GM23248 (cell line): ENCODE measurements at regions not wholly inside any gene's neighbourhood (a gene's known extent, or its start where the extent isn't known, plus 50 kb on each side); places are given as distances from the start of the nearest gene placed in this dataset.

Experiments
- EZH2 ChIP-seq: fragments of 200-600 bp; sonication (generic); IDR thresholded peaks from 2 replicates; pipeline ENCODE4 v1.6.1; 2018; ENCODE audit warnings: antibody characterized with exemption, mild to moderate bottlenecking; ENCODE audit not compliant: insufficient read depth, poor library complexity, severe bottlenecking
- EZH2phosphoT487 ChIP-seq: fragments of 200-600 bp; sonication (generic); IDR thresholded peaks from 2 replicates; pipeline ENCODE4 v1.6.1; 2018; ENCODE audit warnings: antibody characterized with exemption, moderate library complexity, mild to moderate bottlenecking, low read depth; ENCODE audit not compliant: insufficient read depth

DNA sequence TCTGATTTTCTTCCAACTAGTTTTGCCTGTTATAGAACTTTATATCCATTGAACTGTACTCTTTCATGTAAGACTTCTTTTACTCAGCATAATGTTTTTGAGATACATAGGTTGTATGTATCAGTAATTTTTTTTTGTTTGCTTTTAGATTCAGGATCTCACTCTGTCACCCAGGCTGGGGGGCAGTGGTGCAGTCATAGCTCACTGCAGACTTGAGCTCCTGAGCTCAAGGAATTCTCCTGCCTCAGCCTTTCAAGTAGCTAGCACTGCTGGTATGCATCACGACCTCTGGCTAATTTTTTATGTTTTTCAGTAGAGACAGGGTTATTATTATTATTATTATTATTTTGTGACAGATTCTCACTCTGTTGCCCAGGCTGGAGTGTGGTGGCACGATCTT lies 65.0 kb upstream of the DDHD1 start:
- no peak for TF ChIP-seq EZH2
- no peak for TF ChIP-seq EZH2phosphoT487
